ENCODE measurements at regions not wholly inside any gene's neighbourhood (a gene's known extent, or its start where the extent isn't known, plus 50 kb on each side); places are given as distances from the start of the nearest gene placed in this dataset.

GRCh38 chr12:25372969-25373817 is 122.5 kb upstream of the KRAS start:
- TF ChIP-seq RAD21 (IDR thresholded peaks at IDR 0.05 in 1 of 2, conservative IDR thresholded peaks at IDR 0.05 in 1 of 2; ENCODE audit: low read depth in 2 of 2, low read length in 2 of 2) (no peak), SIRT6 (IDR thresholded peaks at IDR 0.05; ENCODE audit: low read length) (no peak), SRF (IDR thresholded peaks at IDR 0.05; ENCODE audit: low read depth, low read length) (no peak), CTCF (IDR thresholded peaks at IDR 0.05; ENCODE audit: control extremely low read depth in 1 of 3, insufficient read depth in 1 of 3, low read depth in 1 of 3, low read length in 3 of 3) (no peak), TEAD4 (IDR thresholded peaks at IDR 0.05; ENCODE audit: low read depth, low read length) (no peak), EZH2 (IDR thresholded peaks at IDR 0.05; ENCODE audit: low read depth, low read length, severe bottlenecking) (no peak), YY1 (IDR thresholded peaks at IDR 0.05; ENCODE audit: low read depth, low read length) (no peak), JUND (IDR thresholded peaks at IDR 0.05; ENCODE audit: low read length) (no peak), TBP (IDR thresholded peaks at IDR 0.05; ENCODE audit: low read depth, low read length) (no peak), NRF1 (IDR thresholded peaks at IDR 0.05; ENCODE audit: low read depth, low read length) (no peak)

All from H1 (cell line).